ENCODE measurements at regions not wholly inside any gene's neighbourhood (a gene's known extent, or its start where the extent isn't known, plus 50 kb on each side); places are given as distances from the start of the nearest gene placed in this dataset.

- TF ChIP-seq CTCF (conservative IDR thresholded peaks at IDR 0.05), result no peak
- TF ChIP-seq ZFX (IDR thresholded peaks at IDR 0.05), result no peak
Observed at GRCh38 chr21:20270365-20271055, 727.7 kb upstream of the NCAM2 start.
